AG09309 (cell line): ENCODE measurements at regions not wholly inside any gene's neighbourhood (a gene's known extent, or its start where the extent isn't known, plus 50 kb on each side); places are given as distances from the start of the nearest gene placed in this dataset.
"Not testable (repeated sequence)": the region's sequence is repeated elsewhere in the genome, so short reads cannot be mapped to it uniquely, and the experiment has no call there.

Experiments
- DNase-seq: peaks from one replicate; pipeline ENCODE4 v3.0.0-alpha.2; 2010; ENCODE audit warnings: low read depth
- H3K4me3 ChIP-seq: 2 replicates; pipeline ENCODE4 v1.5.1; 2011; ENCODE audit warnings: mild to moderate bottlenecking, low read depth, low read length, moderate library complexity; ENCODE audit not compliant: control insufficient read depth
- TF ChIP-seq, protein P1 (sequence below): IDR thresholded peaks from 2 replicates; pipeline ENCODE4 v1.5.1; 2011; ENCODE audit warnings: mild to moderate bottlenecking, low read depth, low read length, inconsistent platforms; ENCODE audit not compliant: insufficient read depth, control insufficient read depth; ENCODE audit errors: missing control alignments

DNA sequence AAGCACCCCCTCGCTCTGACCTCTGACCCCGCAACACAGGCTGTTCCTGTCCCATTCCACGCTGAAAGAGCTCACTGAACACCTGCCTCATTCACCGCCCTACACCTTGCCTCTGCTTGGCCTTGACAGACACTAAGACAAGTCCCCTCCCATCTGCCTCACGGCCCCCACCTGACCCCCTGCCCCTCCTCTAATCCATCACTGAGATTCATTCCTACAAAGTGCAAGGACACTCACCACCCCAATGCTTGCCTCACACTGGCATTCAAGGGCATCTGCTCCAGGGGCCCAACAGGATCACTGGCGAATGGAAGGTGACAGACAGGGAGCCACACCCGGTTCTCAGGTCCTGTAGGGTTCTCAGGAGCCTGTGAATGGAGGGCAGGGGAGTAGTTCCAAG lies 68.1 kb upstream of the NANOS1 start:
- DNase-seq: no peak
- TF ChIP-seq, protein P1, sequence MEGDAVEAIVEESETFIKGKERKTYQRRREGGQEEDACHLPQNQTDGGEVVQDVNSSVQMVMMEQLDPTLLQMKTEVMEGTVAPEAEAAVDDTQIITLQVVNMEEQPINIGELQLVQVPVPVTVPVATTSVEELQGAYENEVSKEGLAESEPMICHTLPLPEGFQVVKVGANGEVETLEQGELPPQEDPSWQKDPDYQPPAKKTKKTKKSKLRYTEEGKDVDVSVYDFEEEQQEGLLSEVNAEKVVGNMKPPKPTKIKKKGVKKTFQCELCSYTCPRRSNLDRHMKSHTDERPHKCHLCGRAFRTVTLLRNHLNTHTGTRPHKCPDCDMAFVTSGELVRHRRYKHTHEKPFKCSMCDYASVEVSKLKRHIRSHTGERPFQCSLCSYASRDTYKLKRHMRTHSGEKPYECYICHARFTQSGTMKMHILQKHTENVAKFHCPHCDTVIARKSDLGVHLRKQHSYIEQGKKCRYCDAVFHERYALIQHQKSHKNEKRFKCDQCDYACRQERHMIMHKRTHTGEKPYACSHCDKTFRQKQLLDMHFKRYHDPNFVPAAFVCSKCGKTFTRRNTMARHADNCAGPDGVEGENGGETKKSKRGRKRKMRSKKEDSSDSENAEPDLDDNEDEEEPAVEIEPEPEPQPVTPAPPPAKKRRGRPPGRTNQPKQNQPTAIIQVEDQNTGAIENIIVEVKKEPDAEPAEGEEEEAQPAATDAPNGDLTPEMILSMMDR: no peak
- H3K4me3 ChIP-seq: no peak overlapping the region

- not testable (repeated sequence) for DNase-seq, H3K4me3 ChIP-seq
Observed at GRCh38 chr10:118962331-118962868, 67.1 kb upstream of the NANOS1 start.

DNA sequence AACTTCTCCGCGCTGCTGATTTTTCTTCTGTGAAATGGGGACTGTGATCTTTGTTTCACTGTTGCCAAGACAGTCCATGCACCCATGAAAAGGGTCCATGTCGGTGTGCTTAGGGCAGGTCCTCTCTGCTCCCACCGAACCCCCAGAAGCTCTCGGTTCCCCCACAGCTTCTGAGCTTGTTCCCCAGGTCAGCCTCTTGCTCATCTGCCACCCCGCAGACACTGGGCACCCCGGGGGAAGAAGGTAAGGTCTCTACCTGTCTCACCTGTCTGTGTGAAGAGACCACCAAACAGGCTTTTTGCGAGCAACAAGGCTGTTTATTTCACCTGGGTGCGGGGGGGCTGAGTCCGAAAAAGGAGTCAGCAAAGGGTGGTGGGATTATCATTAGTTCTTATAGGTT lies 66.2 kb upstream of the NANOS1 start:
- TF ChIP-seq, protein P1: no peak
- H3K4me3 ChIP-seq: no peak overlapping the region
- DNase-seq: no peak

DNA sequence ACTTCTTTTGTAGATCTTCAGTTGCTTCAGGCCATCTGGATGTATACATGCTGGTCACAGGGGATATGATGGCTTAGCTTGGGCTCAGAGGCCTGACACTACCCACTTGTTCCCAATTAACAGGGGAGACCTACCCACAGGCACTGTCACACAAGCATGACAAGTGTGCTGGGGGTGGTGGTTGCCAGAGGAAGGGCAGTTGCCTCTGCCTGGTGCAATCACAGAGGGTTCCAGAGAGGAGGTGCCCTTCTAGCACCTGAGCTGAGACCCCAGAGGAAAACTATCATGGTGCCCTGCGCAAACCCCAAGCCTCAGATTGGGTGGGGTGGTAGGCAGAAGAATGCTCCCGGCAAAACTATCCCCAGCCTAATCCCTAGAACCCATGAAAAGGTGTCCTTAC lies 65.6 kb upstream of the NANOS1 start:
- DNase-seq: no peak
- TF ChIP-seq, protein P1: no peak
- H3K4me3 ChIP-seq: no peak overlapping the region

- DNase-seq, H3K4me3 ChIP-seq: not testable (repeated sequence)
Observed at GRCh38 chr10:118964476-118964875, 65.0 kb upstream of the NANOS1 start.

DNA sequence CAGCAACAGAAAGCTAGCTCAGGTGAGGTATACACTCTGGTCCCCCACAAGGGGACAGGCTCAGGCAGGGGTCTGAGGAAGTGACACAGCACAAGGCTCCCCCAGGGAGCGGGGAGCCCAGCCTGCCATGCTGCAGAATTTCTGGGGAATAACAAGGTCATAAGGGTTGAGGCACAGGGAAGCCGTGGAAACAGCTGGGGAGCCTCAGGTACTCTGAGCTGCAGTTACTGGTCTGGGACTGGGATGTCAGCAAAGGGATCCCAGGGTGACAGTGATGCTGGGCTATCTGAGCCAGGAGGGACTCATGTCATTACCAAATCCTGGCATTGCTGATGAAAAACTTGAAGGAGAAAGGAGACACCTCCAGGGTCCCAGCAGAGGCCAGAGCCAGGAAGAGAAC lies 64.4 kb upstream of the NANOS1 start:
- TF ChIP-seq, protein P1: no peak
- no peak overlapping the region for H3K4me3 ChIP-seq
- DNase-seq: no peak

DNA sequence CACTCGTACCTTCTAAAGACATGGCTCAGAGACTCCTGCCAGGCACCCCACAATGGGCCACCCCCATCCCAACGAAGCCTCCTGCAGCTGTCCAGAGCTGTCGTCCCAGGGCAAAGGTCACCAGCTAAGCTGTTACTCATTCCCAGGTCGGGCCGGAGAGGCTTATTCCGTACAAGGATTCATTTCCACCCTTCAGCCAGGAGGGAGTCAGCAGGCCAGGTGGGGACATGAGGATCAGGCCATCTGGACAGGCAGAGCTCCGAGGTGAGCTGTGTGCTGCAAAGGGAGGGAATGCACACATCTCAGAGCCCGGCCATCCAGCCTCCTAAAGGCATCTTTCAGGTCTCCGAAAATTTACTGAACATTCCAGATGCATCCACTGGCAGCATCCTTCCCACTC lies 63.9 kb upstream of the NANOS1 start:
- TF ChIP-seq, protein P1: no peak
- no peak overlapping the region for H3K4me3 ChIP-seq
- DNase-seq: no peak
